Astrocyte (in vitro differentiated cells and primary cell): ENCODE measurements at regions not wholly inside any gene's neighbourhood (a gene's known extent, or its start where the extent isn't known, plus 50 kb on each side); places are given as distances from the start of the nearest gene placed in this dataset.
A peak's percentile ranks its signal among the peaks of the same experiment; 100 is the strongest.
"Not testable (repeated sequence)": the region's sequence is repeated elsewhere in the genome, so short reads cannot be mapped to it uniquely, and the experiment has no call there.

Source experiments
- DNase-seq: peaks from one replicate; pipeline ENCODE4 v3.0.0-alpha.2; 2010; ENCODE audit warnings: low read depth
- FAIRE-seq: peaks from 2 replicates; lab custom pipeline; 2011; peaks lifted over from hg19 to GRCh38; lab: Jason Lieb, UNC
- H2AFZ ChIP-seq: 2 replicates; pipeline ENCODE4 v1.6.0; 2012; ENCODE audit warnings: low read depth, low read length, inconsistent platforms
- H3K27ac ChIP-seq: 2 replicates; pipeline ENCODE4 v1.5.1; 2011; ENCODE audit warnings: low read depth, low read length, inconsistent platforms
- H3K27me3 ChIP-seq: 2 replicates; pipeline ENCODE4 v1.6.0; 2011; ENCODE audit warnings: low read length, inconsistent platforms; ENCODE audit not compliant: insufficient read depth
- H3K36me3 ChIP-seq: 2 replicates; pipeline ENCODE4 v1.5.1; 2011; ENCODE audit warnings: low read length, inconsistent platforms; ENCODE audit not compliant: insufficient read depth
- H3K4me1 ChIP-seq: 2 replicates; pipeline ENCODE4 v1.5.1; 2011; ENCODE audit warnings: low read length, inconsistent platforms; ENCODE audit not compliant: insufficient read depth
- H3K4me2 ChIP-seq: 2 replicates; pipeline ENCODE4 v1.6.0; 2012; ENCODE audit warnings: low read length, inconsistent platforms
- H3K4me3 ChIP-seq: 2 replicates; pipeline ENCODE4 v1.5.1; 2011; ENCODE audit warnings: low read depth, mild to moderate bottlenecking, low read length, inconsistent platforms; ENCODE audit not compliant: insufficient read depth
- H3K79me2 ChIP-seq: 2 replicates; pipeline ENCODE4 v1.6.0; 2012; ENCODE audit warnings: mild to moderate bottlenecking, low read length, inconsistent platforms; ENCODE audit not compliant: insufficient read depth
- H3K9ac ChIP-seq: 2 replicates; pipeline ENCODE4 v1.6.0; 2012; ENCODE audit warnings: mild to moderate bottlenecking, low read length, inconsistent platforms
- H3K9me3 ChIP-seq: 2 replicates; pipeline ENCODE4 v1.5.1; 2012; ENCODE audit warnings: low read depth, mild to moderate bottlenecking, low read length, inconsistent platforms; ENCODE audit not compliant: insufficient read depth
- H4K20me1 ChIP-seq: 2 replicates; pipeline ENCODE4 v1.6.0; 2012; ENCODE audit warnings: low read length, inconsistent platforms; ENCODE audit not compliant: insufficient read depth
- H3K27ac Mint-ChIP-seq: one replicate; pipeline ENCODE4 v1.8.0; 2021; ENCODE audit warnings: mild to moderate bottlenecking, mixed read lengths; ENCODE audit not compliant: unreplicated experiment
- H3K27me3 Mint-ChIP-seq: one replicate; pipeline ENCODE4 v1.8.0; 2021; ENCODE audit warnings: low read depth, mixed read lengths; ENCODE audit not compliant: unreplicated experiment
- H3K36me3 Mint-ChIP-seq: one replicate; pipeline ENCODE4 v1.8.0; 2021; ENCODE audit warnings: low read depth, mixed read lengths; ENCODE audit not compliant: unreplicated experiment
- H3K4me1 Mint-ChIP-seq: one replicate; pipeline ENCODE4 v1.8.0; 2021; ENCODE audit warnings: low read depth, mixed read lengths; ENCODE audit not compliant: unreplicated experiment
- H3K4me3 Mint-ChIP-seq: one replicate; pipeline ENCODE4 v1.8.0; 2021; ENCODE audit warnings: mild to moderate bottlenecking, moderate library complexity, mixed read lengths; ENCODE audit not compliant: unreplicated experiment
- H3K9me3 Mint-ChIP-seq: one replicate; pipeline ENCODE4 v1.8.0; 2021; ENCODE audit warnings: mild to moderate bottlenecking, mixed read lengths; ENCODE audit not compliant: unreplicated experiment

DNA sequence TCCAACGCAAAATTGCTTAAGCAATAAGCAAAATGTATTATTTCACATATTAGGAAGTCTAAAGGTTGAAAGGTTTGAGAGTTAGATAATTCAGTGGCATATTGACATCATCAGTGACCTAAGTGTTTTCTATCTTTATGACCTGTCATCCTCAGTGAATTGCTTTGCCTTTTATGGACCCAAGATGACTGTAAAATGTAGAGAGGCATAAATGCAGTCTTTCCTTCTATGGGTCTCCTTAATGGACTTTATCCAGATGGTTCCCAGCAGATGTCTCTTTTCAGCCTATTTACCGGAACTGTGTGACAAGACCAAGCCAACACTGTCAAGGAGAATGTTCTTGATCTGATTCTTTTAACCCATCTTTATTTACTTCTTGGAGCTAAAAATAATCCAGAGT is 615.8 kb downstream of the TTLL7 start:
- FAIRE-seq: peak; percentile 26
- H2AFZ ChIP-seq, H3K36me3 Mint-ChIP-seq: not testable (repeated sequence)

DNA sequence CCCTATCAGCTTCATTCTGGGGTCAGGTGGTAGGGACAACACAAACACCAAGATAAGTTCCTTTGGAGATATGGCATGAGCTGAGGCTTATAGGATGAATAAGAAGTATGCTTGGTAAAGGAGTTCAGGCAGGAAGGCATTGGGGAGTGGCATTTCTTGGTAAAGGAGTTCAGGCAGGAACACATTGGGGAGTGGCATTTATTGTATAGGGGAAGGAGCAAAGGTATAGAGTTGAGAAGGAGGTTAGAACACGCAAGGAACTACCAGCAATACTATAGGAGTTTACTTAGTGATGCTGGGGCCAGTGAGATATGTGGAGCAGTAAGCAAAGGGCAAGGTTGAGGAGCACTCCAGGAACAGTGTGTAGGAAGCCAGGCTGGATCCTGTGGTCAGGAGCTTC is 625.9 kb downstream of the TTLL7 start:
- DNase-seq, H3K4me1 ChIP-seq, H3K27ac ChIP-seq, H3K4me2 ChIP-seq, H3K9me3 ChIP-seq, H2AFZ ChIP-seq, H3K36me3 ChIP-seq, H4K20me1 ChIP-seq, H3K36me3 Mint-ChIP-seq, H3K4me1 Mint-ChIP-seq, FAIRE-seq, H3K79me2 ChIP-seq, H3K9me3 Mint-ChIP-seq, H3K27ac Mint-ChIP-seq, H3K27me3 Mint-ChIP-seq, H3K4me3 Mint-ChIP-seq, H3K4me3 ChIP-seq, H3K27me3 ChIP-seq, H3K9ac ChIP-seq: not testable (repeated sequence)

More for the DNA sequence above, 615.8 kb downstream of the TTLL7 start:
- not testable (repeated sequence) for H3K4me3 ChIP-seq, H3K4me3 Mint-ChIP-seq, H3K9me3 Mint-ChIP-seq, H3K9me3 ChIP-seq, H3K27ac ChIP-seq, H3K27me3 ChIP-seq, DNase-seq, H3K27me3 Mint-ChIP-seq, H3K4me1 ChIP-seq, H3K36me3 ChIP-seq, H3K27ac Mint-ChIP-seq, H3K4me1 Mint-ChIP-seq, H3K79me2 ChIP-seq, H3K4me2 ChIP-seq, H4K20me1 ChIP-seq, H3K9ac ChIP-seq

DNA sequence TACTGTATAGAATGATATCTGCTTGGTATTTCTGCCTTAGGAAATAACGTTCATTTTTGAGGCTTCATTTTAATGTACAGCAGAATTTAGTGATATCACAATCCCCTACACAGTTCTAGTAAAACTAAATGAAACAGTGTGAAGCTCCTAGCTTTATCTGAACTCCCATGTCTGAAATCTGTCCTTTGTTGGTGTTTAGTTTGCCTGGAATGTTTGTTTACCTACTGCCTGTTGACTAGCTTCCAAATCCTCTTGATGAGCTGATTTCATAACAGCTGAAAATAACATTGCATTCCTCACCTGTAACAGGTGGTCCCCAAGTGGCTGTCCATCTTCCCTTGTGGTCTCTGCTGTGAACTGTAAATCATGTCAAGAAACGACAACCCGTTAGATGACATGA is 629.1 kb downstream of the TTLL7 start:
- H3K4me3 Mint-ChIP-seq, H3K27me3 Mint-ChIP-seq, H3K36me3 ChIP-seq, H3K27ac Mint-ChIP-seq, H3K27me3 ChIP-seq, FAIRE-seq, H3K4me2 ChIP-seq, DNase-seq, H4K20me1 ChIP-seq, H3K4me1 ChIP-seq, H3K9me3 Mint-ChIP-seq, H3K4me1 Mint-ChIP-seq, H2AFZ ChIP-seq, H3K27ac ChIP-seq, H3K4me3 ChIP-seq, H3K79me2 ChIP-seq, H3K9ac ChIP-seq, H3K9me3 ChIP-seq, H3K36me3 Mint-ChIP-seq: not testable (repeated sequence)

DNA sequence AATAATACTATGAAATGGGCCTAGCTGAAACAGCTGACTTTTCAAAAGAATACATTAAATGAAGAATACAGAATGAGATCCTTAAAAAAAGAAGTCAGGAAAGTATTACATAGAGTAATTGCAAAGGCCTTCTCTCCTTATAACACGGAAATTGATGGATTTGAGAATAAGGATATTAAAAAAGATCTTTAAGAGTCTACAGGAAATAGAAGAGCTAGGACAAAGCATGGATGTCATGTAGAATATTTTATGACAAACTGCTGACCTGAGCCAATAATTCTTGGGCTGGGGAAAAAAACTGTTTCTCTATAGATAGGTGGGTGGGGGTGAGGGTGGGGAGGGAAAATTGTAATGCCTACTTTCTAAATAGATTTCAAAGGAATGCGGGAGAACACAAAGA is 633.6 kb downstream of the TTLL7 start:
- not testable (repeated sequence) for DNase-seq, H3K36me3 ChIP-seq, H2AFZ ChIP-seq, H3K4me1 ChIP-seq, H3K27me3 Mint-ChIP-seq, H3K4me3 ChIP-seq, H3K27me3 ChIP-seq, H3K27ac Mint-ChIP-seq, H3K4me3 Mint-ChIP-seq, H3K9ac ChIP-seq, H3K36me3 Mint-ChIP-seq, H3K9me3 Mint-ChIP-seq, H3K9me3 ChIP-seq, H4K20me1 ChIP-seq, H3K4me1 Mint-ChIP-seq, FAIRE-seq, H3K4me2 ChIP-seq, H3K79me2 ChIP-seq, H3K27ac ChIP-seq

DNA sequence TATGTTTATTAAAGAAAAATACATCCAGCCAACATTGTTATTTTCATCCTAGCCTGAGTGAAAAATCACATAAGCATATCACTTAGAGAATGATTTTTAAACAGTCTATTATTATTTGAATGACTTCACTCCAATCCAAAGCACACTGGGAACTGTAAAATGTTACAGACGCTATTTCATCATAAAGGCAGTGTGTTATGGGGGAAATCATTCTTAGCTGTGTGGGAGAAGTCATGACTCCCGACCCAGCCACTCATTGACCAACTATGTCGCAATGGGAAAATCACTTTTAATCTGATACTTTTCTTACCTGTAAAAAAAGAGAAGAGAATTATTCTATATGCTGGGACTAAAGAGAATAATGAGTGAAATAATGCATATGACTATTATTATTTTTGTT is 653.6 kb downstream of the TTLL7 start:
- not testable (repeated sequence) for H3K36me3 ChIP-seq, H4K20me1 ChIP-seq, H3K4me2 ChIP-seq, H2AFZ ChIP-seq, H3K27ac Mint-ChIP-seq, H3K4me3 Mint-ChIP-seq, H3K36me3 Mint-ChIP-seq, DNase-seq, H3K27me3 Mint-ChIP-seq, FAIRE-seq, H3K4me3 ChIP-seq, H3K9me3 Mint-ChIP-seq, H3K27ac ChIP-seq, H3K27me3 ChIP-seq, H3K4me1 Mint-ChIP-seq, H3K79me2 ChIP-seq, H3K9me3 ChIP-seq, H3K4me1 ChIP-seq, H3K9ac ChIP-seq

DNA sequence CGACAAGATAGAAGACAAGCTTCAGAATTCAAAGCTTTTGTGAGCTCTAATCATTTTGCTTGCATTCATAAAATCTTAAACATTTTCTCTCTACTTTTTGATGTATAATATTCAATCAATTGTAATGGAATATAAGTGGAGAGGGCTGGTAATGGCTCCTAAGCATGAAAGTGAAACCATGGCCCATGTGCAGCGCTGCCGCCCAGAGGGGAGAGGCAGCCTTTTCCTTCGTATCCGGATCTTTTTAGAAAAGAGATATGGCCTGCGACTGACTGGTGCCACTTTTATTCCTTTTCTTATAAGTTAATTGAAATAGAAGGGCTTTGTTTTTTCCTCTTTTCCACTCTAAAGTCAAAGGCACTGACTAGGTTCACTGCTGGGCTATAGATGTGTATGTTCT is 655.2 kb downstream of the TTLL7 start:
- H2AFZ ChIP-seq, DNase-seq, H3K4me2 ChIP-seq, H3K79me2 ChIP-seq, H3K27ac ChIP-seq, H3K9me3 Mint-ChIP-seq, H3K27me3 Mint-ChIP-seq, H3K9ac ChIP-seq, H3K4me3 ChIP-seq, H3K9me3 ChIP-seq, H3K36me3 Mint-ChIP-seq, H3K36me3 ChIP-seq, H3K27ac Mint-ChIP-seq, H3K4me1 ChIP-seq, H3K4me1 Mint-ChIP-seq, FAIRE-seq, H3K4me3 Mint-ChIP-seq, H4K20me1 ChIP-seq, H3K27me3 ChIP-seq: not testable (repeated sequence)
